ENCODE measurements at regions not wholly inside any gene's neighbourhood (a gene's known extent, or its start where the extent isn't known, plus 50 kb on each side); places are given as distances from the start of the nearest gene placed in this dataset.

DNA sequence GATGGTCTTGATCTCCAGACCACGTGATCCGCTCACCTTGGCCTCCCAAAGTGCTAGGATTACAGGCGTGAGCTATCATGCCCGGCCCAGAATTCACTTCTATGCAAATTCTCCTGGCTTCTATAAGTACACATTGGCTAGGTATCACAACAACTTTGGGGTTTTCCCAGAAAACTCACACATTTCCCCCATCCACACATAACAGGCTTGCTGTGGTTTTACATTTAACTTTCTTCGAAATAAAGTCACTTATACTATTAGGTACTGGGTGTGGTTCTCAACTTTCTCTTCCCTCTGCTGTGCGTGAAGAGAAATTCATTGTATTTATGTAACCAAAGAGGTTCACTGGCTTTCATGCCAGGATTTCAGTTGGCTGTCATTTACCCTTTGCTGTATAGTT is 439.4 kb upstream of the CWC22 start:
- DNase-seq (no peak), ATAC-seq (no peak)
- no peak overlapping the region for H3K27ac ChIP-seq
- H3K4me3 ChIP-seq: no peak overlapping the region
- H3K9me3 ChIP-seq: no peaks in the 10 kb centered on the region
- H3K27me3 ChIP-seq (ENCODE audit: low read depth): no peaks in the 10 kb centered on the region
- no peaks in the 10 kb centered on the region for H3K4me1 ChIP-seq
- intact Hi-C loops (cut with DNase I): no loop called here
- no peaks in the 10 kb centered on the region for H3K36me3 ChIP-seq
- TF ChIP-seq, protein P1, sequence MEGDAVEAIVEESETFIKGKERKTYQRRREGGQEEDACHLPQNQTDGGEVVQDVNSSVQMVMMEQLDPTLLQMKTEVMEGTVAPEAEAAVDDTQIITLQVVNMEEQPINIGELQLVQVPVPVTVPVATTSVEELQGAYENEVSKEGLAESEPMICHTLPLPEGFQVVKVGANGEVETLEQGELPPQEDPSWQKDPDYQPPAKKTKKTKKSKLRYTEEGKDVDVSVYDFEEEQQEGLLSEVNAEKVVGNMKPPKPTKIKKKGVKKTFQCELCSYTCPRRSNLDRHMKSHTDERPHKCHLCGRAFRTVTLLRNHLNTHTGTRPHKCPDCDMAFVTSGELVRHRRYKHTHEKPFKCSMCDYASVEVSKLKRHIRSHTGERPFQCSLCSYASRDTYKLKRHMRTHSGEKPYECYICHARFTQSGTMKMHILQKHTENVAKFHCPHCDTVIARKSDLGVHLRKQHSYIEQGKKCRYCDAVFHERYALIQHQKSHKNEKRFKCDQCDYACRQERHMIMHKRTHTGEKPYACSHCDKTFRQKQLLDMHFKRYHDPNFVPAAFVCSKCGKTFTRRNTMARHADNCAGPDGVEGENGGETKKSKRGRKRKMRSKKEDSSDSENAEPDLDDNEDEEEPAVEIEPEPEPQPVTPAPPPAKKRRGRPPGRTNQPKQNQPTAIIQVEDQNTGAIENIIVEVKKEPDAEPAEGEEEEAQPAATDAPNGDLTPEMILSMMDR (IDR thresholded peaks at IDR 0.05): no peak

DNA sequence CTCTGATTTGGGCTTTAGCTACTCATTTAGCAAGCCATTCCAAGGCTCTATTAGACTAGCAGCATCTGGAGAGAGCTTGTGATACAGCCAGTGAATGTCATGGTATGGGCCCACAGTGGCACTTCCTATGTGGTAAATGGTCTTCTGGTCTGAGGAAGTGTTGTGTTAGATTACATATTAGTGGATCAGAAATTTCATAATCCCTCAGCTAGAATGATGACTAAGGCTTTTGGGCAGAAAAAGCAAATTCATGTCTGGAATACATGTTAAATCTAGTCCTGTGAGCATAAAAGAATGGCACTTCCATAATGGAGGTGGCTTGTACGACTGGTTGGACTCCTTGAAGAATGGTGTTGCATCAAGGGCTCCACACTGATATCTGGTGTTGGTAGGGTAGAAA is 436.8 kb upstream of the CWC22 start:
- TF ChIP-seq, protein P1 (IDR thresholded peaks at IDR 0.05): no peak
- intact Hi-C loops (cut with DNase I): no loop called here
- Histone ChIP-seq H3K9me3 (no peaks in the 10 kb centered on the region), H3K4me1 (no peaks in the 10 kb centered on the region), H3K27ac (no peak overlapping the region), H3K36me3 (no peaks in the 10 kb centered on the region), H3K4me3 (no peak overlapping the region), H3K27me3 (ENCODE audit: low read depth) (no peaks in the 10 kb centered on the region)
- no peak for ATAC-seq
- DNase-seq: no peak

DNA sequence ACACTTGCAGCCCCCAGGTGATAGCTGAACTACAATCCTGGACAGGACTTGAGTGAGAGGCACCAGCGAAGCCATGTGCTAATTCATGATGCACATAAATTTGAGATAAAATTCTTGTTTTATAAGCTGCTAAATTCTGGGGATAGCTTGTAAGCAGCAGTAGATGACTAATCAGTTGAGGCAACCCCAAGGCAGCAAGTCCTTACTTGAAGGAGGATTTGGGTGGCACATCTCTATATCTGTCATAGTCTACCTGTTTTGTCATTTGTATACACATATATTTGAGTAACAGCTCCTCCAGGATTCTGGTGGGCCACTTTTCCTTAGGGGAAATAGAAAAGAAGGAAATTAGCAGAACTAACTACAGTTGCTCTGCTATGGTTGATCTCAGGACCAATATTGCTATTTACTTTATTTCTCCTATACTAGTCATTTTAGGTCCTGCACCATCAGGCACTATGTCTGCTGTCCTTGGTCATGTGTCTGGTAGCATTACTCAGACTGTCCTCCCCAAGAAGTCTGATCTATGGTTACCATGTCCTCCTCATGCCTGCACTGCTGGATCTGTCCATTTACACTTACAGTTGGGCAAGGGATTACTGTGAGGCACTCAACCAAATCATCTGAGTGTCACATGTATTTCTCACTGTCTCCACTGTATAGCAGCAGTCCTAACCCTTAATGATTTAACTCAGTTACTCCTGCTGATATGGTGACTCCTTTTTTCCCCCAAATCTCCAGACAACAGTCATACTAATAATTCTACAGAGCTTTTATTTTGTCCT is 436.0 kb upstream of the CWC22 start:
- no peaks in the 10 kb centered on the region for H3K27me3 ChIP-seq (ENCODE audit: low read depth)
- intact Hi-C loops (cut with DNase I): no loop called here
- DNase-seq: no peak
- H3K4me3 ChIP-seq: no peak overlapping the region
- no peaks in the 10 kb centered on the region for H3K9me3 ChIP-seq
- TF ChIP-seq, protein P1 (IDR thresholded peaks at IDR 0.05): no peak
- H3K27ac ChIP-seq: no peak overlapping the region
- no peaks in the 10 kb centered on the region for H3K36me3 ChIP-seq
- no peaks in the 10 kb centered on the region for H3K4me1 ChIP-seq
- ATAC-seq: no peak

DNA sequence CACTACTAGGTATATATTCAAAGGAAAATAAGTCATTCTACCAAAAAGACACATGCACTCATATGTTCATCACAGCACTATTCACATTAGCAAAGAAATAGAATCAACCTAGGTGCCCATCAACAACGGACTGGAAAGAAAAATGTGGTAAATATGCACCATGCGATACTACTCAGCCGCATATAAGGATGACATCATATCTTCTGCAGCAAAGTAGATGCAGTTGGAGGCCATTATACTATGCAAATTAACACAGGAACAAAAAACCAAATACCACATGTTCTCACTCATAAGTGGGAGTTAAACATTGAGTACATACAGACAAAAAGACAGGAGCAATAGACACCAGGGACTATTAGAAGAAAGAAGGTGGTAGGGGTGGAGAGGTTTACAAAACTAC is 412.1 kb upstream of the CWC22 start:
- no peaks in the 10 kb centered on the region for H3K4me1 ChIP-seq
- TF ChIP-seq, protein P1 (IDR thresholded peaks at IDR 0.05): no peak
- no peak for ATAC-seq
- H3K27ac ChIP-seq: no peak overlapping the region
- H3K4me3 ChIP-seq: no peak overlapping the region
- H3K9me3 ChIP-seq: no peaks in the 10 kb centered on the region
- no peaks in the 10 kb centered on the region for H3K27me3 ChIP-seq (ENCODE audit: low read depth)
- no peaks in the 10 kb centered on the region for H3K36me3 ChIP-seq
- intact Hi-C loops (cut with DNase I): no loop called here
- DNase-seq: no peak

DNA sequence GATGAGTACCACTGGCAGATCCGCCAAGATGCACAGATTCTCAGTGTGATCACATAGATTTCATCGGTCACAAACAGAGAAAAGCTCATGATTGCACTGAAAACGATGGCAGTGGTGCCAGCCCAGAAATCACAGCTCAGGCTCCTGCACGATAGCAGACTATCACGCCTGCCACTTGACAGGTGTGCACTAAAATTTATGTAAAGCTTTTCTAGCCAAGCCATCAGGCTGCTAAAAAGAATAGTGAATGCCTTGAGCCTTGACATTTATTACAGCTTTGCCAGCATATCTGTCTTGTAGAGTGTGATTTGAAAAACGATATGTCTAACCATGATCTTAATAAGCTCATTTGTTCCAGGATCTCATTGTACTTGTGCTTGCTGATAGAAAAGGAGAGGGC is 409.5 kb upstream of the CWC22 start:
- no peaks in the 10 kb centered on the region for H3K9me3 ChIP-seq
- no peaks in the 10 kb centered on the region for H3K27me3 ChIP-seq (ENCODE audit: low read depth)
- H3K36me3 ChIP-seq: no peaks in the 10 kb centered on the region
- no peak overlapping the region for H3K27ac ChIP-seq
- TF ChIP-seq, protein P1 (IDR thresholded peaks at IDR 0.05): no peak
- H3K4me3 ChIP-seq: no peak overlapping the region
- intact Hi-C loops (cut with DNase I): no loop called here
- no peak for DNase-seq
- ATAC-seq: no peak
- H3K4me1 ChIP-seq: no peaks in the 10 kb centered on the region
